H1 (cell line): ENCODE measurements at regions not wholly inside any gene's neighbourhood (a gene's known extent, or its start where the extent isn't known, plus 50 kb on each side); places are given as distances from the start of the nearest gene placed in this dataset.

Experiments used
- RXRA ChIP-seq: IDR thresholded peaks from 2 replicates; pipeline ENCODE4 v1.6.1; 2011; ENCODE audit warnings: low read depth, mild to moderate bottlenecking, low read length, moderate library complexity; ENCODE audit not compliant: insufficient read depth
- TAF1 ChIP-seq: IDR thresholded peaks from 2 replicates; pipeline ENCODE4 v1.6.1; 2011; ENCODE audit warnings: mild to moderate bottlenecking, low read depth, low read length

GRCh38 chrX:125711103-125711502 is 391.4 kb downstream of the TEX13C start (continued):
- no peak for TF ChIP-seq RXRA
- no peak for TF ChIP-seq TAF1
